OCI-LY7 (cell line): ENCODE measurements at regions not wholly inside any gene's neighbourhood (a gene's known extent, or its start where the extent isn't known, plus 50 kb on each side); places are given as distances from the start of the nearest gene placed in this dataset.

ENCODE experiments used
- BruUV-seq: library from RNA; stranded (reverse); fragments of 400-500 nt; replicated peaks from 2 replicates; lab custom pipeline; 2021; lab: Mats Ljungman, UMichigan
- CTCF ChIA-PET: fragments of 300-600 bp; sonication (Branson Sonifier 250); formaldehyde crosslinking; loops from one replicate; lab custom pipeline; 2022; ENCODE audit warnings: antibody characterized with exemption; ENCODE audit not compliant: unreplicated experiment; lab: Charles Lee
- POLR2A ChIA-PET: fragments of 300-600 bp; sonication (Branson Sonifier 250); formaldehyde crosslinking; loops from one replicate; lab custom pipeline; 2022; ENCODE audit warnings: antibody characterized with exemption; lab: Charles Lee
- DNase-seq: peaks from one replicate; pipeline ENCODE4 v3.0.0-alpha.2; 2015; ENCODE audit warnings: low spot score
- H2AFZ ChIP-seq: fragments of 200-600 bp; sonication (generic), shearing (Covaris generic); 2 replicates; pipeline ENCODE4 v1.6.1; 2014; ENCODE audit warnings: mild to moderate bottlenecking, antibody characterized with exemption, low read length, moderate library complexity
- H3K27ac ChIP-seq: fragments of 200-600 bp; sonication (generic); 2 replicates; pipeline ENCODE4 v1.5.1; 2014; ENCODE audit warnings: mixed run types, low read depth, mild to moderate bottlenecking, moderate library complexity, low read length, inconsistent platforms; ENCODE audit not compliant: poor library complexity, severe bottlenecking
- H3K36me3 ChIP-seq: fragments of 200-600 bp; sonication (generic); 2 replicates; pipeline ENCODE4 v1.6.1; 2014; ENCODE audit warnings: mild to moderate bottlenecking, antibody characterized with exemption, low read length, moderate library complexity, mixed read lengths; ENCODE audit not compliant: insufficient read depth
- H3K4me1 ChIP-seq: fragments of 200-600 bp; sonication (generic); 2 replicates; pipeline ENCODE4 v1.5.1; 2014; ENCODE audit warnings: mild to moderate bottlenecking, low read length; ENCODE audit not compliant: insufficient read depth, poor library complexity, severe bottlenecking
- H3K4me2 ChIP-seq: fragments of 200-600 bp; sonication (generic); 2 replicates; pipeline ENCODE4 v1.6.1; 2014; ENCODE audit warnings: mild to moderate bottlenecking, low read length
- H3K4me3 ChIP-seq: fragments of 200-600 bp; sonication (generic); 2 replicates; pipeline ENCODE4 v1.5.1; 2014; ENCODE audit warnings: mild to moderate bottlenecking, low read depth, low read length; ENCODE audit not compliant: poor library complexity, severe bottlenecking
- H3K79me2 ChIP-seq: fragments of 200-600 bp; sonication (generic); 2 replicates; pipeline ENCODE4 v1.6.1; 2016; ENCODE audit warnings: low read depth, mild to moderate bottlenecking, low read length, moderate library complexity, mixed read lengths; ENCODE audit not compliant: insufficient read depth
- H3K9me2 ChIP-seq: fragments of 200-600 bp; sonication (generic); 2 replicates; pipeline ENCODE4 v1.6.1; 2016; ENCODE audit warnings: mild to moderate bottlenecking, low read length, mixed read lengths; ENCODE audit not compliant: insufficient read depth
- H3K9me3 ChIP-seq: fragments of 200-600 bp; sonication (generic); 2 replicates; pipeline ENCODE4 v1.6.1; 2014; ENCODE audit warnings: mild to moderate bottlenecking, mixed run types, low read length, mixed read lengths
- H4K20me1 ChIP-seq: fragments of 200-600 bp; sonication (generic); 2 replicates; pipeline ENCODE4 v1.6.1; 2014; ENCODE audit warnings: mild to moderate bottlenecking, antibody characterized with exemption, low read length, moderate library complexity, mixed read lengths; ENCODE audit not compliant: insufficient read depth
- EZH2phosphoT487 ChIP-seq: fragments of 200-600 bp; sonication (generic); IDR thresholded peaks from 2 replicates; pipeline ENCODE4 v1.6.1; 2018; ENCODE audit warnings: low read depth, borderline replicate concordance, mild to moderate bottlenecking, mixed run types, antibody characterized with exemption, low read length, moderate library complexity, mixed read lengths
- intact Hi-C: fragments of 100-400 bp; cut with micrococcal nuclease; formaldehyde crosslinking; loops from one replicate; pipeline ENCODE4 v1.10.0; 2022; ENCODE audit not compliant: unreplicated experiment
- TF ChIP-seq, protein P1 (sequence below): fragments of 200-600 bp; sonication (generic); conservative IDR thresholded peaks from 2 replicates; pipeline ENCODE4 v1.5.1; 2014; ENCODE audit warnings: mild to moderate bottlenecking, antibody characterized with exemption, low read length, moderate library complexity, mixed read lengths

DNA sequence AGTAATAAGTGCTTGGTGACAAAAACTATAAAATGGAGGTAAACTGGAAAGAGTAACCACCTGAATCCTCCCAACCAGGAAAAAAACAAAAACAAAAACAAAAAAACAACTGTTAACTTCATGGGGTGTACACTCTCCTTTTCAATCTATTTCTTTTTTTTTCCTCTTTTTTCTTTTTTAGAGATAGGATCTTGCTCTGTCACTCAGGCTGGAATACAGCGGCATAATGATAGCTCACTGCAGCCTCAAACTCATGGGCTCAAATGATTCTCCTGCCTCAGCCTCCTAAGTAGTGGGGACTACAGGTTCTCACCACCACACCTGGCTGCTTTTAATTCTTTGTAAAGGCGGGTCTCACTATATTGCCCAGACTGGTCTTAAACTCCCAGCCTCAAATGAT is 76.8 kb downstream of the PHLDA1 start:
- ChIA-PET POLR2A (interaction anchor here (0.7 to 0.8 kb wide), 2 partner anchors 52 to 58 kb away, joined by 3 to 4 read pairs; no protein-coding TSS in a partner anchor), CTCF (no interaction called here)
- no peak for TF ChIP-seq EZH2phosphoT487
- TF ChIP-seq, protein P1, sequence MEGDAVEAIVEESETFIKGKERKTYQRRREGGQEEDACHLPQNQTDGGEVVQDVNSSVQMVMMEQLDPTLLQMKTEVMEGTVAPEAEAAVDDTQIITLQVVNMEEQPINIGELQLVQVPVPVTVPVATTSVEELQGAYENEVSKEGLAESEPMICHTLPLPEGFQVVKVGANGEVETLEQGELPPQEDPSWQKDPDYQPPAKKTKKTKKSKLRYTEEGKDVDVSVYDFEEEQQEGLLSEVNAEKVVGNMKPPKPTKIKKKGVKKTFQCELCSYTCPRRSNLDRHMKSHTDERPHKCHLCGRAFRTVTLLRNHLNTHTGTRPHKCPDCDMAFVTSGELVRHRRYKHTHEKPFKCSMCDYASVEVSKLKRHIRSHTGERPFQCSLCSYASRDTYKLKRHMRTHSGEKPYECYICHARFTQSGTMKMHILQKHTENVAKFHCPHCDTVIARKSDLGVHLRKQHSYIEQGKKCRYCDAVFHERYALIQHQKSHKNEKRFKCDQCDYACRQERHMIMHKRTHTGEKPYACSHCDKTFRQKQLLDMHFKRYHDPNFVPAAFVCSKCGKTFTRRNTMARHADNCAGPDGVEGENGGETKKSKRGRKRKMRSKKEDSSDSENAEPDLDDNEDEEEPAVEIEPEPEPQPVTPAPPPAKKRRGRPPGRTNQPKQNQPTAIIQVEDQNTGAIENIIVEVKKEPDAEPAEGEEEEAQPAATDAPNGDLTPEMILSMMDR = no peak
- H3K9me2 ChIP-seq = no peaks in the 10 kb centered on the region
- peaks cover 33% of the 10 kb centered on the region for H3K4me1 ChIP-seq
- H2AFZ ChIP-seq = no peak overlapping the region
- no peaks in the 10 kb centered on the region for H4K20me1 ChIP-seq
- intact Hi-C loops = no loop called here
- no peaks in the 10 kb centered on the region for H3K79me2 ChIP-seq
- BruUV-seq = no TSS peak
- H3K4me3 ChIP-seq = no peak overlapping the region
- no peaks in the 10 kb centered on the region for H3K9me3 ChIP-seq
- no peak overlapping the region for H3K4me2 ChIP-seq
- H3K36me3 ChIP-seq = no peaks in the 10 kb centered on the region
- no peak for DNase-seq
- H3K27ac ChIP-seq = no peak overlapping the region

DNA sequence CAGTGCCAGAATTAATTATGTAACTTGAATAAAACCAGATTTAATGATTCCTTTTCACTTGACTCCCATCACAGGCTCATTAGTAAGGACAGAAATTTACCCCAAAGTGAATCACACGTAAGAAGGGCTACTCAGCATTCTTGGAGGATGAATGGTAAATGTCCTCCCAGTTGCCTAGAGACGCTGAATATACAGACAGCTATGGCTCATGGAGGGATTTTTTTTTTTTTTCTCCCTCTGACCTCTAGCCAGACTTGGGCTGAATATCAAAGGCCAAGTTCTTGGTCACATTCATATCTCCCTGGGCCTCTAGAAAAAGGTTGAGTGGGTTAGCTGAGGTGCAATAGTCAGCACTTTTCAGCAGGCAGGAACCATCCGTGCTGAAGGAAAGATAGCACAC is 77.5 kb downstream of the PHLDA1 start:
- H3K4me2 ChIP-seq = no peak overlapping the region
- no peak for DNase-seq
- H3K27ac ChIP-seq = no peak overlapping the region
- H3K4me3 ChIP-seq = no peak overlapping the region
- ChIA-PET POLR2A (interaction anchor here (0.8 kb wide), 2 partner anchors 9 to 59 kb away, joined by 3 to 4 read pairs; no protein-coding TSS in a partner anchor), CTCF (no interaction called here)
- H3K9me3 ChIP-seq = no peaks in the 10 kb centered on the region
- no peaks in the 10 kb centered on the region for H3K9me2 ChIP-seq
- no peak overlapping the region for H2AFZ ChIP-seq
- H3K36me3 ChIP-seq = no peaks in the 10 kb centered on the region
- H3K79me2 ChIP-seq = no peaks in the 10 kb centered on the region
- no TSS peak for BruUV-seq
- no peaks in the 10 kb centered on the region for H4K20me1 ChIP-seq
- H3K4me1 ChIP-seq = peaks cover 26% of the 10 kb centered on the region
- intact Hi-C loops = no loop called here
- TF ChIP-seq, protein P1 = no peak

GRCh38 chr12:75953312-75953906 is 78.2 kb downstream of the PHLDA1 start:
- TF ChIP-seq, protein P1 = no peak
- TF ChIP-seq EZH2phosphoT487 = no peak
- no peaks in the 10 kb centered on the region for H3K79me2 ChIP-seq
- POLR2A ChIA-PET = interaction anchor here (0.8 kb wide), 1 partner anchor 8 kb away, joined by 3 read pairs; no protein-coding TSS in a partner anchor
- no peak overlapping the region for H2AFZ ChIP-seq
- H3K4me2 ChIP-seq = no peak overlapping the region
- CTCF ChIA-PET = no interaction called here
- H3K36me3 ChIP-seq = no peaks in the 10 kb centered on the region
- intact Hi-C loops = no loop called here
- no peak overlapping the region for H3K4me3 ChIP-seq
- no peaks in the 10 kb centered on the region for H3K9me2 ChIP-seq
- BruUV-seq = no TSS peak
- DNase-seq = no peak
- H3K4me1 ChIP-seq = peaks cover 21% of the 10 kb centered on the region
- no peaks in the 10 kb centered on the region for H4K20me1 ChIP-seq
- H3K27ac ChIP-seq = no peak overlapping the region
- H3K9me3 ChIP-seq = no peaks in the 10 kb centered on the region
